ENCODE measurements at regions not wholly inside any gene's neighbourhood (a gene's known extent, or its start where the extent isn't known, plus 50 kb on each side); places are given as distances from the start of the nearest gene placed in this dataset.

DNA sequence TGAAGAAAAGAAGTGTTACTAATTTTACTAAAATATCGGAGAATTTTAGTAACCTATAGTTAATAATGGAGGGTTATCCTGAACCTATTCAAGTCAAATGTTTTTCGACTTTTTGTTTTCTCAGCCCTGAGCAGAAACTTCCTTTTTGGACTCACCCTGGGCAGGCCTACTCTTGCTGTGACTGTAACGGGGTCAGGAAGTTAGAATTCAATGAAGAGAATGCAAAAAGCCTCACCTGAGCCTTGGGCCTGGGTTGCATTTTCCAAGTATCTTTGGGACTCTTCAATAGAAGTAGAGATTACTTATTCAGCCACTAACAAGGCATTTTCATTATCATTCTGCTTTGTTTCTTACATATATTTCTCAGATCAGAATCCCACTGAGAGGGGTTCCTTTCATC lies 405.3 kb downstream of the TLR4 start:
- H3K4me1 ChIP-seq (ENCODE audit: control insufficient read depth, extremely low read depth, insufficient read depth, low read length): no peaks in the 10 kb centered on the region
- H3K27me3 ChIP-seq (ENCODE audit: control insufficient read depth, insufficient read depth, low read length): no peaks in the 10 kb centered on the region
- H3K4me2 ChIP-seq (ENCODE audit: extremely low read depth, insufficient read depth, low read length): no peak overlapping the region
- no peak for DNase-seq (ENCODE audit: low read depth in 2 of 2)
- H3K9me3 ChIP-seq (ENCODE audit: control insufficient read depth, insufficient read depth, low read depth, low read length): no peaks in the 10 kb centered on the region
- no peaks in the 10 kb centered on the region for H3K79me2 ChIP-seq (ENCODE audit: control insufficient read depth, insufficient read depth, low read length)
- TF ChIP-seq, protein P1, sequence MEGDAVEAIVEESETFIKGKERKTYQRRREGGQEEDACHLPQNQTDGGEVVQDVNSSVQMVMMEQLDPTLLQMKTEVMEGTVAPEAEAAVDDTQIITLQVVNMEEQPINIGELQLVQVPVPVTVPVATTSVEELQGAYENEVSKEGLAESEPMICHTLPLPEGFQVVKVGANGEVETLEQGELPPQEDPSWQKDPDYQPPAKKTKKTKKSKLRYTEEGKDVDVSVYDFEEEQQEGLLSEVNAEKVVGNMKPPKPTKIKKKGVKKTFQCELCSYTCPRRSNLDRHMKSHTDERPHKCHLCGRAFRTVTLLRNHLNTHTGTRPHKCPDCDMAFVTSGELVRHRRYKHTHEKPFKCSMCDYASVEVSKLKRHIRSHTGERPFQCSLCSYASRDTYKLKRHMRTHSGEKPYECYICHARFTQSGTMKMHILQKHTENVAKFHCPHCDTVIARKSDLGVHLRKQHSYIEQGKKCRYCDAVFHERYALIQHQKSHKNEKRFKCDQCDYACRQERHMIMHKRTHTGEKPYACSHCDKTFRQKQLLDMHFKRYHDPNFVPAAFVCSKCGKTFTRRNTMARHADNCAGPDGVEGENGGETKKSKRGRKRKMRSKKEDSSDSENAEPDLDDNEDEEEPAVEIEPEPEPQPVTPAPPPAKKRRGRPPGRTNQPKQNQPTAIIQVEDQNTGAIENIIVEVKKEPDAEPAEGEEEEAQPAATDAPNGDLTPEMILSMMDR (conservative IDR thresholded peaks at IDR 0.05 in 1 of 2, IDR thresholded peaks at IDR 0.05 in 1 of 2; ENCODE audit: low read depth in 1 of 2, low read length in 2 of 2): no peak
- TF ChIP-seq EZH2 (IDR thresholded peaks at IDR 0.05; ENCODE audit: low read length, missing control alignments): no peak
- H4K20me1 ChIP-seq (ENCODE audit: control insufficient read depth, extremely low read depth, insufficient read depth, low read length): no peaks in the 10 kb centered on the region
- no peak overlapping the region for H2AFZ ChIP-seq (ENCODE audit: low read length)
- no peak overlapping the region for H3K27ac ChIP-seq (ENCODE audit: insufficient read depth, low read length)
- no peaks in the 10 kb centered on the region for H3K36me3 ChIP-seq (ENCODE audit: control insufficient read depth, insufficient read depth, low read length)
- no peak overlapping the region for H3K4me3 ChIP-seq (replicated peaks in 1 of 4; ENCODE audit: control extremely low read depth in 1 of 4, insufficient read depth in 1 of 4, low read depth in 3 of 4, low read length in 4 of 4)
- H3K9ac ChIP-seq (ENCODE audit: insufficient read depth, low read length): no peak overlapping the region

DNA sequence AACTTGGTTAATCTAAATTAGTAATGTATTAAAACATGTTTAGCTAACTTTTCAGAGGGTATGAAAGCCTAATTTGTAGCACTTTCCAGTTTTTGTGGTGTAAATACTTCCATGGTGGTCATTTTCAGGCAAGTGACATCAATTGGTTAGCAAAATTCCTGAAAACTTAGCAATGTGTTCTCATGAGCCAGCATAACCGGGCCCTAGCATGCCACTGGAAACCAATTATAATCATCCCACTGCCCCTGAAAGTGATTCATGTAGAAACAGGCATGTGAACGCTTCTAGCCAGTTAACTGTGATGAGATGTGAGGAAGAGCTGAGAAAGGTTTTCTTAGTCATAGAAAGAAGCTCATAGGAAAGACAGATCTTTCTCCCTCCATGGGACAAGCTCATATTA lies 417.2 kb downstream of the TLR4 start:
- peak in 1 of 2 donors; percentile 40 for DNase-seq (ENCODE audit: low read depth in 2 of 2)
- no peak overlapping the region for H2AFZ ChIP-seq (ENCODE audit: low read length)
- no peaks in the 10 kb centered on the region for H3K4me1 ChIP-seq (ENCODE audit: control insufficient read depth, extremely low read depth, insufficient read depth, low read length)
- no peak overlapping the region for H3K27ac ChIP-seq (ENCODE audit: insufficient read depth, low read length)
- no peak overlapping the region for H3K4me2 ChIP-seq (ENCODE audit: extremely low read depth, insufficient read depth, low read length)
- no peaks in the 10 kb centered on the region for H4K20me1 ChIP-seq (ENCODE audit: control insufficient read depth, extremely low read depth, insufficient read depth, low read length)
- no peaks in the 10 kb centered on the region for H3K9me3 ChIP-seq (ENCODE audit: control insufficient read depth, insufficient read depth, low read depth, low read length)
- no peaks in the 10 kb centered on the region for H3K79me2 ChIP-seq (ENCODE audit: control insufficient read depth, insufficient read depth, low read length)
- TF ChIP-seq, protein P1 (conservative IDR thresholded peaks at IDR 0.05 in 1 of 2, IDR thresholded peaks at IDR 0.05 in 1 of 2; ENCODE audit: low read depth in 1 of 2, low read length in 2 of 2): no peak
- no peak for TF ChIP-seq EZH2 (IDR thresholded peaks at IDR 0.05; ENCODE audit: low read length, missing control alignments)
- H3K36me3 ChIP-seq (ENCODE audit: control insufficient read depth, insufficient read depth, low read length): no peaks in the 10 kb centered on the region
- no peaks in the 10 kb centered on the region for H3K27me3 ChIP-seq (ENCODE audit: control insufficient read depth, insufficient read depth, low read length)
- H3K9ac ChIP-seq (ENCODE audit: insufficient read depth, low read length): no peak overlapping the region
- H3K4me3 ChIP-seq (replicated peaks in 1 of 4; ENCODE audit: control extremely low read depth in 1 of 4, insufficient read depth in 1 of 4, low read depth in 3 of 4, low read length in 4 of 4): no peak overlapping the region

DNA sequence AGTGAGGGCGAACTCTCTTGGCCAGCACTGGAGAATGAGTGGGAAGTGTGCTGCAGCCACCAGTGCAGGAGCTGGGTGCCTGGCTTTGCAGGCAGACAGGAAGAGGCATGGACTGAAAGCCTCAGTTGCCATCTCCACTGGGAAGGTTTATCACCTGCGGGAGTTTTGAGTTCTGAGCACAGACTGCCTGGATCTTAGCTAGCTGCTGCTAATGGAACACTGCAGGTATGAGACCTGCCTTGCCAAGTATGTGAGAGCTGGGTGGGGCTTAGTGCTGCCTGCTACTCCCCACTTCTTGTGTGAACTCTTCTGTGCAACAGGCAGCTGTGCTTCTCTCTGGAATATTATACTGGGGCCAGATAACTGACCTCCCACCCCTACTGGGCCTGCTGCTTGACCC lies 424.1 kb downstream of the TLR4 start:
- DNase-seq (ENCODE audit: low read depth in 2 of 2): no peak
- TF ChIP-seq, protein P1 (conservative IDR thresholded peaks at IDR 0.05 in 1 of 2, IDR thresholded peaks at IDR 0.05 in 1 of 2; ENCODE audit: low read depth in 1 of 2, low read length in 2 of 2): no peak
- TF ChIP-seq EZH2 (IDR thresholded peaks at IDR 0.05; ENCODE audit: low read length, missing control alignments): no peak
- no peaks in the 10 kb centered on the region for H4K20me1 ChIP-seq (ENCODE audit: control insufficient read depth, extremely low read depth, insufficient read depth, low read length)
- no peaks in the 10 kb centered on the region for H3K4me1 ChIP-seq (ENCODE audit: control insufficient read depth, extremely low read depth, insufficient read depth, low read length)
- no peak overlapping the region for H3K9ac ChIP-seq (ENCODE audit: insufficient read depth, low read length)
- H3K9me3 ChIP-seq (ENCODE audit: control insufficient read depth, insufficient read depth, low read depth, low read length): no peaks in the 10 kb centered on the region
- no peaks in the 10 kb centered on the region for H3K79me2 ChIP-seq (ENCODE audit: control insufficient read depth, insufficient read depth, low read length)
- no peak overlapping the region for H3K27ac ChIP-seq (ENCODE audit: insufficient read depth, low read length)
- no peaks in the 10 kb centered on the region for H3K27me3 ChIP-seq (ENCODE audit: control insufficient read depth, insufficient read depth, low read length)
- no peak overlapping the region for H3K4me2 ChIP-seq (ENCODE audit: extremely low read depth, insufficient read depth, low read length)
- no peaks in the 10 kb centered on the region for H3K36me3 ChIP-seq (ENCODE audit: control insufficient read depth, insufficient read depth, low read length)
- H2AFZ ChIP-seq (ENCODE audit: low read length): no peak overlapping the region
- H3K4me3 ChIP-seq (replicated peaks in 1 of 4; ENCODE audit: control extremely low read depth in 1 of 4, insufficient read depth in 1 of 4, low read depth in 3 of 4, low read length in 4 of 4): no peak overlapping the region
